WTC11 (cell line): ENCODE measurements at regions not wholly inside any gene's neighbourhood (a gene's known extent, or its start where the extent isn't known, plus 50 kb on each side); places are given as distances from the start of the nearest gene placed in this dataset.

Source experiments
- ATAC-seq: fragments of 200-7000 bp; cut with Tn5 transposase; 2 replicates; pipeline ENCODE4 v1.10.0; 2021; ENCODE audit warnings: mild to moderate bottlenecking, moderate library complexity
- CTCF ChIA-PET: fragments of 300-600 bp; sonication (Branson Sonifier 250); formaldehyde crosslinking; loops from one replicate; lab custom pipeline; 2021; ENCODE audit warnings: antibody characterized with exemption; lab: Charles Lee
- POLR2A ChIA-PET: fragments of 350-600 bp; sonication (Branson Sonifier 250); formaldehyde crosslinking; loops from one replicate; lab custom pipeline; 2021; ENCODE audit warnings: antibody characterized with exemption; lab: Charles Lee
- DNase-seq: peaks from one replicate; pipeline ENCODE4 v3.0.0; 2021; ENCODE audit warnings: low spot score
- H3K27ac Mint-ChIP-seq: 2 replicates; pipeline ENCODE4 v1.8.0; 2021; ENCODE audit warnings: mixed read lengths
- H3K27me3 Mint-ChIP-seq: 2 replicates; pipeline ENCODE4 v1.8.0; 2021; ENCODE audit warnings: low read depth, mild to moderate bottlenecking, moderate library complexity, mixed read lengths
- H3K36me3 Mint-ChIP-seq: 2 replicates; pipeline ENCODE4 v1.8.0; 2021; ENCODE audit warnings: mixed read lengths
- H3K4me1 Mint-ChIP-seq: 2 replicates; pipeline ENCODE4 v1.8.0; 2022; ENCODE audit warnings: mixed read lengths
- H3K4me3 Mint-ChIP-seq: 2 replicates; pipeline ENCODE4 v1.8.0; 2021; ENCODE audit warnings: mild to moderate bottlenecking, moderate library complexity, mixed read lengths
- H3K9me3 Mint-ChIP-seq: 2 replicates; pipeline ENCODE4 v1.8.0; 2021; ENCODE audit warnings: mixed read lengths
- ATF3 ChIP-seq: sonication (generic); formaldehyde crosslinking; conservative IDR thresholded peaks from 2 replicates; pipeline ENCODE4 v1.8.1; 2022; ENCODE audit warnings: mild to moderate bottlenecking, missing genetic modification reagents
- ATF6 ChIP-seq: sonication (generic); formaldehyde crosslinking; IDR thresholded peaks from 2 replicates; pipeline ENCODE4 v1.8.1; 2023; ENCODE audit warnings: mild to moderate bottlenecking, missing genetic modification reagents
- CBFB ChIP-seq: sonication (generic); formaldehyde crosslinking; IDR thresholded peaks from 2 replicates; pipeline ENCODE4 v1.8.1; 2022; ENCODE audit warnings: mild to moderate bottlenecking, low read depth, missing genetic modification reagents
- CREM ChIP-seq: sonication (generic); formaldehyde crosslinking; IDR thresholded peaks from 2 replicates; pipeline ENCODE4 v1.8.1; 2022; ENCODE audit warnings: mild to moderate bottlenecking, missing genetic modification reagents, moderate library complexity
- CTCF ChIP-seq: fragments of 200-600 bp; IDR thresholded peaks from 2 replicates; pipeline ENCODE4 v1.8.0; 2022; ENCODE audit warnings: antibody characterized with exemption
- FOXK1 ChIP-seq: sonication (generic); formaldehyde crosslinking; IDR thresholded peaks from 2 replicates; pipeline ENCODE4 v1.8.0; 2022; ENCODE audit warnings: mild to moderate bottlenecking, moderate library complexity, missing genetic modification reagents
- GTF2I ChIP-seq: fragments of 250-450 bp; sonication (Bioruptor Pico); conservative IDR thresholded peaks from 2 replicates; pipeline ENCODE4 v1.4.0; 2021; ENCODE audit warnings: mild to moderate bottlenecking
- IRF1 ChIP-seq: sonication (generic); formaldehyde crosslinking; IDR thresholded peaks from 2 replicates; pipeline ENCODE4 v1.8.0; 2023; ENCODE audit warnings: missing genetic modification reagents
- IRF2 ChIP-seq: sonication (generic); formaldehyde crosslinking; IDR thresholded peaks from 2 replicates; pipeline ENCODE4 v1.8.0; 2022; ENCODE audit warnings: low read depth, missing genetic modification reagents, borderline replicate concordance
- NR1H2 ChIP-seq: sonication (generic); formaldehyde crosslinking; IDR thresholded peaks from 2 replicates; pipeline ENCODE4 v1.9.0; 2021; ENCODE audit warnings: mild to moderate bottlenecking, moderate library complexity, missing genetic modification reagents
- NR3C1 ChIP-seq: sonication (generic); formaldehyde crosslinking; conservative IDR thresholded peaks from 2 replicates; pipeline ENCODE4 v1.8.1; 2023; ENCODE audit warnings: low read depth, mild to moderate bottlenecking, missing genetic modification reagents
- PRRX2 ChIP-seq: fragments of 250-450 bp; sonication (Bioruptor Pico); IDR thresholded peaks from 2 replicates; pipeline ENCODE4 v1.8.0; 2021; ENCODE audit warnings: mild to moderate bottlenecking
- USF1 ChIP-seq: sonication (generic); formaldehyde crosslinking; IDR thresholded peaks from 2 replicates; pipeline ENCODE4 v1.8.0; 2022; ENCODE audit warnings: mild to moderate bottlenecking, missing genetic modification reagents
- ZBTB21 ChIP-seq: sonication (generic); formaldehyde crosslinking; IDR thresholded peaks from 2 replicates; pipeline ENCODE4 v1.8.1; 2023; ENCODE audit warnings: mild to moderate bottlenecking, missing genetic modification reagents, borderline replicate concordance
- ZNF232 ChIP-seq: sonication (generic); formaldehyde crosslinking; IDR thresholded peaks from 2 replicates; pipeline ENCODE4 v1.8.0; 2022; ENCODE audit warnings: mild to moderate bottlenecking, missing genetic modification reagents
- ZNF317 ChIP-seq: sonication (generic); formaldehyde crosslinking; IDR thresholded peaks from 2 replicates; pipeline ENCODE4 v1.8.1; 2023; ENCODE audit warnings: low read depth, mild to moderate bottlenecking, moderate library complexity, missing genetic modification reagents, borderline replicate concordance
- ZNF416 ChIP-seq: fragments of 250-450 bp; sonication (Bioruptor Pico); IDR thresholded peaks from 2 replicates; pipeline ENCODE4 v1.9.0; 2021; ENCODE audit warnings: mild to moderate bottlenecking, inconsistent platforms
- ZNF425 ChIP-seq: fragments of 250-450 bp; sonication (Bioruptor Pico); conservative IDR thresholded peaks from 2 replicates; pipeline ENCODE4 v1.9.0; 2021; ENCODE audit warnings: mild to moderate bottlenecking
- ZNF671 ChIP-seq: fragments of 250-450 bp; sonication (Bioruptor Pico); IDR thresholded peaks from 2 replicates; pipeline ENCODE4 v1.8.0; 2021; ENCODE audit warnings: mild to moderate bottlenecking

GRCh38 chr16:73845238-73846006 lies 451.2 kb upstream of the PSMD7 start (continued):
- TF ChIP-seq ATF6 (CRISPR knock-in tag), result no peak

GRCh38 chr16:73840728-73841127 lies 455.9 kb upstream of the PSMD7 start:
- no peak for DNase-seq
- Mint-ChIP-seq H3K27ac (no peak overlapping the region), H3K4me3 (no peak overlapping the region), H3K9me3 (peaks cover 34% of the 10 kb centered on the region), H3K27me3 (no peaks in the 10 kb centered on the region), H3K4me1 (peaks cover 6% of the 10 kb centered on the region; the same call in 1 of the 2 replicates), H3K36me3 (peaks cover 2% of the 10 kb centered on the region; the same call in 1 of the 2 replicates)
- no peak for ATAC-seq
- CTCF ChIA-PET, result no interaction called here
- POLR2A ChIA-PET, result no interaction called here
- TF ChIP-seq ZNF671 (CRISPR knock-in tag), result no peak
- no peak for TF ChIP-seq PRRX2
- no peak for TF ChIP-seq ZNF317 (CRISPR knock-in tag)
- no peak for TF ChIP-seq ZNF232 (CRISPR knock-in tag)
- TF ChIP-seq GTF2I (CRISPR knock-in tag), result no peak
- no peak for TF ChIP-seq IRF2 (CRISPR knock-in tag)
- TF ChIP-seq USF1 (CRISPR knock-in tag), result no peak
- TF ChIP-seq CTCF, result no peak
- TF ChIP-seq NR1H2 (CRISPR knock-in tag), result no peak
- no peak for TF ChIP-seq NR3C1 (CRISPR knock-in tag)
- no peak for TF ChIP-seq ZBTB21

- H3K9me3 Mint-ChIP-seq, result peaks cover 24% of the 10 kb centered on the region
- TF ChIP-seq CBFB (CRISPR knock-in tag) (no peak), ZNF416 (CRISPR knock-in tag) (no peak)
- H3K4me1 Mint-ChIP-seq, result peaks cover 9% of the 10 kb centered on the region
- H3K27ac Mint-ChIP-seq, result no peak overlapping the region
- no peaks in the 10 kb centered on the region for H3K27me3 Mint-ChIP-seq
- ATAC-seq, result no peak
- no peak overlapping the region for H3K4me3 Mint-ChIP-seq
- POLR2A ChIA-PET, result no interaction called here
- no peak for DNase-seq
- CTCF ChIA-PET, result no interaction called here
- H3K36me3 Mint-ChIP-seq, result peaks cover 11% of the 10 kb centered on the region
These were observed 465.4 kb upstream of the PSMD7 start for GRCh38 chr16:73831220-73831619.

GRCh38 chr16:73823205-73823849 lies 473.3 kb upstream of the PSMD7 start:
- CTCF ChIA-PET, result no interaction called here
- H3K4me1 Mint-ChIP-seq, result no peaks in the 10 kb centered on the region
- H3K4me3 Mint-ChIP-seq, result no peak overlapping the region
- ATAC-seq (no peak), DNase-seq (no peak)
- H3K27me3 Mint-ChIP-seq, result no peaks in the 10 kb centered on the region
- no peaks in the 10 kb centered on the region for H3K36me3 Mint-ChIP-seq
- H3K27ac Mint-ChIP-seq, result no peak overlapping the region
- POLR2A ChIA-PET, result no interaction called here
- H3K9me3 Mint-ChIP-seq, result peaks cover 12% of the 10 kb centered on the region
- TF ChIP-seq ZNF425 (CRISPR knock-in tag) (no peak), FOXK1 (CRISPR knock-in tag) (no peak), ZNF232 (CRISPR knock-in tag) (no peak), IRF2 (CRISPR knock-in tag) (no peak), IRF1 (no peak), CREM (CRISPR knock-in tag) (no peak), ZNF317 (CRISPR knock-in tag) (no peak), ATF3 (no peak)
